ENCODE measurements at regions not wholly inside any gene's neighbourhood (a gene's known extent, or its start where the extent isn't known, plus 50 kb on each side); places are given as distances from the start of the nearest gene placed in this dataset.

GRCh38 chr4:79756140-79756895, 316.7 kb downstream of the ANTXR2 start:
- TF ChIP-seq CTCF (IDR thresholded peaks at IDR 0.05) (no peak), ZFX (IDR thresholded peaks at IDR 0.05; ENCODE audit: borderline replicate concordance) (no peak)
